ENCODE measurements at regions not wholly inside any gene's neighbourhood (a gene's known extent, or its start where the extent isn't known, plus 50 kb on each side); places are given as distances from the start of the nearest gene placed in this dataset.

DNA sequence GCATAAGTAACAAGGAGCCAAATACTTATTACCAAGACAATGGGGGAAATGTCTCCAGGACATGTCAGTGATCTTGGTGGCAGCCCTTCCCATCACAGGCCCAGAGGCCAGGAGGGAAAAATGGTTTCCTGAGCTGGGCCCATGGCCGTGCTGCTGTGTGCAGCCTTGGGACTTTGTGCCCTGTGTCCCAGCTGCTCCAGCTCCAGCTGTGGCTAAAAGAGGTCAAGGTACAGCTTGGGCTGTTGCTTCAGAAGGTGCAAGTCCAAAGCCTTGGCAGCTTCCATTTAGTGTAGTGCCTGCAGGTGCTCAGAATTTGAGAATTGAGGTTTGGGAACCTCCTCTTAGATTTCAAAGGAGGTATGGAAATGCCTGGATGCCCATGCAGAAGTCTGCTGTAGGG, 212.3 kb upstream of the DCN start:
- Histone ChIP-seq H3K27ac (ENCODE audit: low read depth, low read length) (no peak overlapping the region), H3K9me3 (ENCODE audit: control insufficient read depth, insufficient read depth, low read length) (no peaks in the 10 kb centered on the region), H3K27me3 (ENCODE audit: control insufficient read depth, insufficient read depth, low read length) (no peaks in the 10 kb centered on the region), H3K4me3 (ENCODE audit: low read depth, low read length) (no peak overlapping the region)
- ChIA-PET POLR2A (no interaction called here), CTCF (interaction anchor here (2.5 kb wide), 1 partner anchor 13 kb away, joined by 16 read pairs; no protein-coding TSS in a partner anchor)
- no peak for DNase-seq (ENCODE audit: low read depth, low spot score)
- TF ChIP-seq, protein P1, sequence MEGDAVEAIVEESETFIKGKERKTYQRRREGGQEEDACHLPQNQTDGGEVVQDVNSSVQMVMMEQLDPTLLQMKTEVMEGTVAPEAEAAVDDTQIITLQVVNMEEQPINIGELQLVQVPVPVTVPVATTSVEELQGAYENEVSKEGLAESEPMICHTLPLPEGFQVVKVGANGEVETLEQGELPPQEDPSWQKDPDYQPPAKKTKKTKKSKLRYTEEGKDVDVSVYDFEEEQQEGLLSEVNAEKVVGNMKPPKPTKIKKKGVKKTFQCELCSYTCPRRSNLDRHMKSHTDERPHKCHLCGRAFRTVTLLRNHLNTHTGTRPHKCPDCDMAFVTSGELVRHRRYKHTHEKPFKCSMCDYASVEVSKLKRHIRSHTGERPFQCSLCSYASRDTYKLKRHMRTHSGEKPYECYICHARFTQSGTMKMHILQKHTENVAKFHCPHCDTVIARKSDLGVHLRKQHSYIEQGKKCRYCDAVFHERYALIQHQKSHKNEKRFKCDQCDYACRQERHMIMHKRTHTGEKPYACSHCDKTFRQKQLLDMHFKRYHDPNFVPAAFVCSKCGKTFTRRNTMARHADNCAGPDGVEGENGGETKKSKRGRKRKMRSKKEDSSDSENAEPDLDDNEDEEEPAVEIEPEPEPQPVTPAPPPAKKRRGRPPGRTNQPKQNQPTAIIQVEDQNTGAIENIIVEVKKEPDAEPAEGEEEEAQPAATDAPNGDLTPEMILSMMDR (IDR thresholded peaks at IDR 0.05; ENCODE audit: low read depth, low read length), result no peak

DNA sequence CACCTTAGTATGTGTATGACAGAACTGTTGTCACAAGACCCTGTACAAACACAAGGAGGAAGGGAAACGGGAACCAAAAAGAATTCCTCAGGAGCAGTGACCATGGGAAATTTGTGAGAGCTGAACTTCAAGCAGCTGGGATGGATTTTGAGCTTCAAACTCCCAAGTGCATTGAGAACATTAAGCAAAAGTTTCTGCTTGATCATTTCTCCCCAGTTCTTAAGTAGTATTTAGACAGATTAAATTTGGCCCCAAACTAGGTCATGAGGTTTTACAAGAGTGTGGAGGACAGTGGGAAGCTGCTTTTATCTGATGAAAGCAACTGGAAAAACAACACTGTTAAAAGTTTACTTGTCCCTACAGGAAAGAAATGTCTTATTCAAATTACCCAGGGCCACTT, 206.0 kb upstream of the DCN start:
- no peak overlapping the region for H3K4me3 ChIP-seq (ENCODE audit: low read depth, low read length)
- CTCF ChIA-PET, result interaction anchor here (0.6 kb wide), 1 partner anchor 753 kb away, joined by 3 read pairs; no protein-coding TSS in a partner anchor
- no peak overlapping the region for H3K27ac ChIP-seq (ENCODE audit: low read depth, low read length)
- no peak for DNase-seq (ENCODE audit: low read depth, low spot score)
- no peaks in the 10 kb centered on the region for H3K9me3 ChIP-seq (ENCODE audit: control insufficient read depth, insufficient read depth, low read length)
- no peaks in the 10 kb centered on the region for H3K27me3 ChIP-seq (ENCODE audit: control insufficient read depth, insufficient read depth, low read length)
- POLR2A ChIA-PET, result no interaction called here
- TF ChIP-seq, protein P1 (IDR thresholded peaks at IDR 0.05; ENCODE audit: low read depth, low read length), result no peak

DNA sequence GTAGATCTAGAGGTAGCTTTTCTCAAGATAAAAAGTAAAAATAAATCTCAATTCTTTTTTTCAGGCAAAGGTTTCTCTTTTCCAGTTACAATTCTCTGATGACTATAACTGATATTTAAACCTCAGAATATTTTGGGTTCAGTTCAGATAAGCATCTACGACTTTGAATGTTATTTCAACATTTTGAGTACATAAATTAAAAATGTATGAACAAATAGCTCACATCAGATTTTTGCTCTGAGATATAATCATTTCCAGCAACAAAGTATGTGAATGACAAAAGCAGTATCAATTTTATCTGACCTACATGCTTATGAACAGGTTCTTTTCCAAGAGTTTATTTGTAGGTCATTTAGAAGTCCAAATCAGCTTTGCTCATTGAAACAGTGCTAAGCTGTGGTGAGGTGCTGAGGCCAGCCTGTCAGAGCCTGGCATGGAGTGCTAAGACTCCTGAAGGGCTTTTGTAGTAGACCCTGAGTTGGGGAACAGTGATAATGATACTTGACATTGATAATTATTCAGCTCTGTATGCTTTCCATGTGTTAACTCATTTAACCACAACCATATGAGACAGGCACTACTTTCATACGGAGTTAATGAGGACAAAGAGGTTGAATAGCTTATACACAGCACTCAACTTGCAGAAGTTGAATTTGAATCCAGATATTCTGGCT, 205.0 kb upstream of the DCN start:
- no peak overlapping the region for H3K4me3 ChIP-seq (ENCODE audit: low read depth, low read length)
- DNase-seq (ENCODE audit: low read depth, low spot score), result no peak
- CTCF ChIA-PET, result interaction anchor here (0.6 to 2.0 kb wide), 2 partner anchors 424 to 1262 kb away, joined by 3 to 6 read pairs; no protein-coding TSS in a partner anchor

DNA sequence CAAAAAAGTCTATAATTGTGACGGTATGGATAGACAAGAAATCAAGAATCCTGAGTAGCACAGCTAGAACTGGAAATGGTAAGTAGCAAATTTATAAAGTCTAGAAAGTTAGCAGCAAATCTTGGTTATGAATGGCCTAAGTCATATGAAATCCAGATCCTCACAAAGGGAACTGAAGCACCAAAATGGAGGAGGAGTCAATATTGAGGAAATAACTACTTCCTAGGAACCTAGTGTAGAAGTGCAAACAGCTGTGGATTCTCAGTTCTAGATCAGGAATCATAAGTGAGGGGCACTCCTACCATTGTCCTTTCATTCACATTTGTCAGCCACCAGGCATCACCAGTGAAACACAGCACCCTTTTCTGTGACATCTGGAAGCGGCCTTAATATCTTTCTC, 202.2 kb upstream of the DCN start:
- POLR2A ChIA-PET, result no interaction called here
- CTCF ChIA-PET, result no interaction called here
- TF ChIP-seq, protein P1 (IDR thresholded peaks at IDR 0.05; ENCODE audit: low read depth, low read length), result no peak

More for the DNA sequence above, 205.0 kb upstream of the DCN start:
- POLR2A ChIA-PET, result no interaction called here
- no peaks in the 10 kb centered on the region for H3K27me3 ChIP-seq (ENCODE audit: control insufficient read depth, insufficient read depth, low read length)
- H3K9me3 ChIP-seq (ENCODE audit: control insufficient read depth, insufficient read depth, low read length), result no peaks in the 10 kb centered on the region
- TF ChIP-seq, protein P1 (IDR thresholded peaks at IDR 0.05; ENCODE audit: low read depth, low read length), result no peak
- H3K27ac ChIP-seq (ENCODE audit: low read depth, low read length), result no peak overlapping the region

DNA sequence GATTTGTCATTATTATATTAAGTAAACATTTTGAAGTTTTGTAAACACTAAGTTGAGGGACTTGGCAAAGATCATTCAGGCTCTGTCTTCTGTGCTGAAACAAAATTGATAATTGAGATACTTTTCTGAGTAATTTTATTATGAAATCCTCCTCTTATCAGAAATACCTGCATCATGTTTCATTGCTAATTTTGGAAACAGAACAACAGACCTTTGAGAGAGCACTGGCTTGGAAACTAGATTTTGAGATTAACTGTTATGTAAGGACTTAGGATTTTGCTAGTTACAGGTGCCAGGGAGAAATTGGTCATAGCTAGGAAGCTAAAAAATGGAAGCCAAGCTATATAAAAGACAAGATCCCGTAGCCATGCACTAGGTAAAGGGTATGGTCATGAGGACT, 201.7 kb upstream of the DCN start:
- Histone ChIP-seq H3K27ac (ENCODE audit: low read depth, low read length) (no peak overlapping the region), H3K27me3 (ENCODE audit: control insufficient read depth, insufficient read depth, low read length) (no peaks in the 10 kb centered on the region), H3K9me3 (ENCODE audit: control insufficient read depth, insufficient read depth, low read length) (no peaks in the 10 kb centered on the region), H3K4me3 (ENCODE audit: low read depth, low read length) (no peak overlapping the region)
- DNase-seq (ENCODE audit: low read depth, low spot score), result no peak
- CTCF ChIA-PET, result no interaction called here
- TF ChIP-seq, protein P1 (IDR thresholded peaks at IDR 0.05; ENCODE audit: low read depth, low read length), result no peak
- POLR2A ChIA-PET, result no interaction called here

More for the DNA sequence above, 202.2 kb upstream of the DCN start:
- no peak for DNase-seq (ENCODE audit: low read depth, low spot score)
- H3K27me3 ChIP-seq (ENCODE audit: control insufficient read depth, insufficient read depth, low read length), result no peaks in the 10 kb centered on the region
- H3K9me3 ChIP-seq (ENCODE audit: control insufficient read depth, insufficient read depth, low read length), result no peaks in the 10 kb centered on the region
- no peak overlapping the region for H3K4me3 ChIP-seq (ENCODE audit: low read depth, low read length)
- H3K27ac ChIP-seq (ENCODE audit: low read depth, low read length), result no peak overlapping the region

Data from AG04450 (cell line).